LNCaP clone FGC (cell line): ENCODE measurements at regions not wholly inside any gene's neighbourhood (a gene's known extent, or its start where the extent isn't known, plus 50 kb on each side); places are given as distances from the start of the nearest gene placed in this dataset.
A peak's percentile ranks its signal among the peaks of the same experiment; 100 is the strongest.
"Not testable (repeated sequence)": the region's sequence is repeated elsewhere in the genome, so short reads cannot be mapped to it uniquely, and the experiment has no call there.

Experiments used
- DNase-seq: peaks from one replicate; pipeline ENCODE4 v3.0.0-alpha.2; 2011; ENCODE audit warnings: low read depth
- H3K4me3 ChIP-seq: 2 replicates; pipeline ENCODE4 v1.5.1; 2011; ENCODE audit warnings: mild to moderate bottlenecking, low read depth, low read length, control low read depth
- CTCF ChIP-seq: IDR thresholded peaks from 2 replicates; pipeline ENCODE4 v1.5.1; 2012; ENCODE audit warnings: mild to moderate bottlenecking; ENCODE audit not compliant: control insufficient read depth, insufficient read depth; ENCODE audit errors: extremely low read depth

- DNase-seq: no peak
- no peak for TF ChIP-seq CTCF
- H3K4me3 ChIP-seq: no peak overlapping the region
Measured at GRCh38 chr1:184170719-184171118, 119.2 kb downstream of the TSEN15 start.

GRCh38 chr1:184176058-184176457, 124.5 kb downstream of the TSEN15 start:
- DNase-seq: no peak
- no peak for TF ChIP-seq CTCF
- no peak overlapping the region for H3K4me3 ChIP-seq

GRCh38 chr1:184181044-184181443, 129.5 kb downstream of the TSEN15 start:
- no peak overlapping the region for H3K4me3 ChIP-seq
- TF ChIP-seq CTCF: no peak

GRCh38 chr1:184183919-184184318, 132.4 kb downstream of the TSEN15 start:
- TF ChIP-seq CTCF: no peak
- no peak overlapping the region for H3K4me3 ChIP-seq
- no peak for DNase-seq

More at GRCh38 chr1:184181044-184181443, 129.5 kb downstream of the TSEN15 start:
- DNase-seq: no peak

GRCh38 chr1:184184614-184185013, 133.1 kb downstream of the TSEN15 start:
- not testable (repeated sequence) for DNase-seq, H3K4me3 ChIP-seq

GRCh38 chr1:184185347-184185746, 133.8 kb downstream of the TSEN15 start:
- no peak for DNase-seq
- no peak overlapping the region for H3K4me3 ChIP-seq
- no peak for TF ChIP-seq CTCF

GRCh38 chr1:184186167-184186566, 134.6 kb downstream of the TSEN15 start:
- TF ChIP-seq CTCF: no peak
- DNase-seq: peak; percentile 31
- no peak overlapping the region for H3K4me3 ChIP-seq
